ENCODE measurements at regions not wholly inside any gene's neighbourhood (a gene's known extent, or its start where the extent isn't known, plus 50 kb on each side); places are given as distances from the start of the nearest gene placed in this dataset.
A peak's percentile ranks its signal among the peaks of the same experiment; 100 is the strongest.
"Not testable (repeated sequence)": the region's sequence is repeated elsewhere in the genome, so short reads cannot be mapped to it uniquely, and the experiment has no call there.

GRCh38 chr14:28820677-28821076, 54.1 kb downstream of the FOXG1 start:
- Mint-ChIP-seq H3K9me3 (peaks cover 0 to 20% (median 6%) of the 10 kb centered on the region in 7 donors), H3K4me1 (no peaks in the 10 kb centered on the region), H3K27me3 (no peaks in the 10 kb centered on the region), H3K4me3 (no peak overlapping the region), H3K27ac (no peak overlapping the region), H3K36me3 (no peaks in the 10 kb centered on the region)
- ATAC-seq (ENCODE audit: low read depth in 2 of 2) (no peak), DNase-seq (no peak)
- no peaks in the 10 kb centered on the region for H3K27me3 ChIP-seq (ENCODE audit: control insufficient read depth, insufficient read depth, low read length)
- no peak overlapping the region for H3K27ac ChIP-seq (ENCODE audit: insufficient read depth, low read length, poor library complexity, severe bottlenecking)
- H3K4me3 ChIP-seq (ENCODE audit: low read depth, low read length) = no peak overlapping the region
- H3K4me1 ChIP-seq (ENCODE audit: control insufficient read depth, insufficient read depth, low read length, poor library complexity, severe bottlenecking) = no peaks in the 10 kb centered on the region
- peaks cover 8 to 9% of the 10 kb centered on the region in 2 experiments for H3K9me3 ChIP-seq (ENCODE audit: control insufficient read depth in 2 of 2, low read length in 2 of 2)
- H3K36me3 ChIP-seq (ENCODE audit: control insufficient read depth, insufficient read depth, low read length) = no peaks in the 10 kb centered on the region

DNA sequence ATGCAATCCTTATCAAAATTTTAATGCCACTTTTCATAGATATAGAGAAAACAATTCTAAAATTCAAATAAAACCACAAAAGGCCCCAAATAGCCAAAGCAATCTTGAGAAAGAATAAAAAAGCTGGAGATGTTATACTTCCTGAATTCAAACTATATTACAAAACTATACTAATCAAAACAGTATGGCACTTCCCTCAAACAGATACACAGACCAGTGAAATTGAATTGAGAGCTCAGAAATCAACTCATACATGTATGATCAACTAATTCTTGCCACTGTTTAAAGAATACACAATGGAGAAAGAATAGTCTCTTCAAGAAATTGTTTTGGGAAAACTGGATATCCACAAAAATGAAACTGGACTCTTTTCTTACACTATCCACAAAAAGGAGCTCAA, 55.4 kb downstream of the FOXG1 start:
- no peaks in the 10 kb centered on the region for H3K27me3 ChIP-seq (ENCODE audit: control insufficient read depth, insufficient read depth, low read length)
- Mint-ChIP-seq H3K36me3 (no peaks in the 10 kb centered on the region), H3K27ac (no peak overlapping the region), H3K4me3 (no peak overlapping the region), H3K4me1 (no peaks in the 10 kb centered on the region), H3K9me3 (peaks cover 0 to 20% (median 6%) of the 10 kb centered on the region in 7 donors), H3K27me3 (no peaks in the 10 kb centered on the region)
- H3K9me3 ChIP-seq (ENCODE audit: control insufficient read depth in 2 of 2, low read length in 2 of 2) = peaks cover 8 to 9% of the 10 kb centered on the region in 2 experiments
- H3K36me3 ChIP-seq (ENCODE audit: control insufficient read depth, insufficient read depth, low read length) = no peaks in the 10 kb centered on the region
- H3K4me3 ChIP-seq (ENCODE audit: low read depth, low read length) = no peak overlapping the region
- ATAC-seq (ENCODE audit: low read depth in 2 of 2) = no peak
- H3K4me1 ChIP-seq (ENCODE audit: control insufficient read depth, insufficient read depth, low read length, poor library complexity, severe bottlenecking) = no peaks in the 10 kb centered on the region
- no peak for DNase-seq
- no peak overlapping the region for H3K27ac ChIP-seq (ENCODE audit: insufficient read depth, low read length, poor library complexity, severe bottlenecking)

DNA sequence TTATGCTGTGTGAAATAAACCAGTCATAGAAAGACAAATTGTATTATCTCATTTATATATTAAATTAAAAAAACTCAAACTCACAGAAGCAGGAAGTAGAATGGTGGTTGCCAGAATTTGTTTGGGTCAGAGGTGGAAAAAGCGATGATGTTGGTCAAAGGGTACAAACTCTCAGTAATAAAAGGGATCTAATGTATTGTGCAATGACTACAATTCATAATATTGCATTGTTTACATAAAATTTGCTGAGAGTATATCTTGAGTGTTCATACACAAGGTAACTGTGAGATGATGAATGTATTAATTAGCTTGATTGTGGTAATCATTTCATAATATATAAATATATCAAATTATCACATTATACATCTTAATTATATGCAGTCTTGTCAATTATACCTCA, 56.7 kb downstream of the FOXG1 start:
- Mint-ChIP-seq H3K4me3 (no peak overlapping the region), H3K9me3 (peaks cover 0 to 28% (median 6%) of the 10 kb centered on the region in 7 donors), H3K36me3 (no peaks in the 10 kb centered on the region), H3K27me3 (no peaks in the 10 kb centered on the region), H3K27ac (no peak overlapping the region), H3K4me1 (no peaks in the 10 kb centered on the region)
- H3K36me3 ChIP-seq (ENCODE audit: control insufficient read depth, insufficient read depth, low read length) = no peaks in the 10 kb centered on the region
- no peaks in the 10 kb centered on the region for H3K27me3 ChIP-seq (ENCODE audit: control insufficient read depth, insufficient read depth, low read length)
- H3K4me3 ChIP-seq (ENCODE audit: low read depth, low read length) = no peak overlapping the region
- H3K4me1 ChIP-seq (ENCODE audit: control insufficient read depth, insufficient read depth, low read length, poor library complexity, severe bottlenecking) = no peaks in the 10 kb centered on the region
- ATAC-seq (ENCODE audit: low read depth in 2 of 2) = no peak
- DNase-seq = no peak
- peaks cover 10 to 17% of the 10 kb centered on the region in 2 experiments for H3K9me3 ChIP-seq (ENCODE audit: control insufficient read depth in 2 of 2, low read length in 2 of 2)
- no peak overlapping the region for H3K27ac ChIP-seq (ENCODE audit: insufficient read depth, low read length, poor library complexity, severe bottlenecking)

DNA sequence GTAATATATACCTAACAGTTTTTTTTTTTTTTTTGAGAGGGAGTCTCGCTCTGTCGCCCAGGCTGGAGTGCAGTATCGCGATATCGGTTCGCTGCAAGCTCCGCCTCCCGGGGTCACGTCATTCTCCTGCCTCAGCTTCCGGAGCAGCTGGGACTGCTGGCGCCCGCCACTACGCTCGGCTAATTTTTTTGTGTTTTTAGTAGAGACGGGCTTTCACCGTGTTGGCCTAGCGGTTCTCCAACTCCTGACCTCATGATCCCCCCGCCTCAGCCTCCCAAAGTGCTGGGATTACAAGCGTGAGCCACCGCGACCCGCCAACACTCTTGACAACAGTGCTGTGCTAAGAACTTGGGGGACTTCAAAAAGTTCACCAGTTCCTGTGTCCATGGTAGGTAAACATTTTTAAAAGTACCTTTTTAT, 63.5 kb downstream of the FOXG1 start:
- H3K27me3 ChIP-seq (ENCODE audit: control insufficient read depth, insufficient read depth, low read length) = no peaks in the 10 kb centered on the region
- H3K4me1 ChIP-seq (ENCODE audit: control insufficient read depth, insufficient read depth, low read length, poor library complexity, severe bottlenecking) = no peaks in the 10 kb centered on the region
- H3K36me3 ChIP-seq (ENCODE audit: control insufficient read depth, insufficient read depth, low read length) = no peaks in the 10 kb centered on the region
- ATAC-seq (ENCODE audit: low read depth in 2 of 2) = no peak
- Mint-ChIP-seq H3K27ac (no peak overlapping the region), H3K9me3 (peaks cover 0 to 18% (median 1%) of the 10 kb centered on the region in 7 donors), H3K36me3 (no peaks in the 10 kb centered on the region), H3K4me1 (no peaks in the 10 kb centered on the region), H3K27me3 (no peaks in the 10 kb centered on the region), H3K4me3 (peak overlapping the region in 1 of 4 donors; percentile 68)
- H3K9me3 ChIP-seq (ENCODE audit: control insufficient read depth in 2 of 2, low read length in 2 of 2) = peaks cover 7 to 15% of the 10 kb centered on the region in 2 experiments
- no peak overlapping the region for H3K27ac ChIP-seq (ENCODE audit: insufficient read depth, low read length, poor library complexity, severe bottlenecking)
- H3K4me3 ChIP-seq (ENCODE audit: low read depth, low read length) = no peak overlapping the region
- peak in 1 of 3 donors; percentile 18 for DNase-seq

DNA sequence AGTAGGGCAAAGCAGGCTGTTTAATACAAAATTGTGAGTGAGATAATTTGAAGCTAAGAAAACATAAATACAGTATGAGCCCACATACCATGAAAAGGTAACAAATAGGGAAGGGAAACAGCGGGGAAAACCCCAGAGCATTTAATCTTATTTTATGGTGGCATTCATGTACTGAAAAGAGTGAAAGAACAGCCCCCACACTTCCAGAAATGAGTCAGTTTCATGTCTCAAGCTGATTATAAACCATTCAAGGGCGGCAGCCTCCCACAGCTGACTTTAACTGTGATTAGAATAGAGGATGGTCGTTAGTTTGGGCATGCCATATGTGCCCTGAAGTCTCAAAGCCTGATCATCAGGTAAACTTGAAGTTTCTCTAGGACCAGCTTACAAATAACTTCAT, 64.5 kb downstream of the FOXG1 start:
- H3K27ac Mint-ChIP-seq = no peak overlapping the region
- no peaks in the 10 kb centered on the region for H3K36me3 Mint-ChIP-seq
- no peak overlapping the region for H3K4me3 Mint-ChIP-seq
- DNase-seq = no peak
- Histone ChIP-seq H3K27me3 (ENCODE audit: control insufficient read depth, insufficient read depth, low read length) (no peaks in the 10 kb centered on the region), H3K27ac (ENCODE audit: insufficient read depth, low read length, poor library complexity, severe bottlenecking) (no peak overlapping the region), H3K4me1 (ENCODE audit: control insufficient read depth, insufficient read depth, low read length, poor library complexity, severe bottlenecking) (no peaks in the 10 kb centered on the region), H3K36me3 (ENCODE audit: control insufficient read depth, insufficient read depth, low read length) (no peaks in the 10 kb centered on the region), H3K4me3 (ENCODE audit: low read depth, low read length) (no peak overlapping the region), H3K9me3 (ENCODE audit: control insufficient read depth in 2 of 2, low read length in 2 of 2) (peaks cover 7 to 15% of the 10 kb centered on the region in 2 experiments)
- peaks cover 0 to 23% (median 1%) of the 10 kb centered on the region in 7 donors for H3K9me3 Mint-ChIP-seq
- ATAC-seq (ENCODE audit: low read depth in 2 of 2) = no peak
- no peaks in the 10 kb centered on the region for H3K27me3 Mint-ChIP-seq
- H3K4me1 Mint-ChIP-seq = no peaks in the 10 kb centered on the region

DNA sequence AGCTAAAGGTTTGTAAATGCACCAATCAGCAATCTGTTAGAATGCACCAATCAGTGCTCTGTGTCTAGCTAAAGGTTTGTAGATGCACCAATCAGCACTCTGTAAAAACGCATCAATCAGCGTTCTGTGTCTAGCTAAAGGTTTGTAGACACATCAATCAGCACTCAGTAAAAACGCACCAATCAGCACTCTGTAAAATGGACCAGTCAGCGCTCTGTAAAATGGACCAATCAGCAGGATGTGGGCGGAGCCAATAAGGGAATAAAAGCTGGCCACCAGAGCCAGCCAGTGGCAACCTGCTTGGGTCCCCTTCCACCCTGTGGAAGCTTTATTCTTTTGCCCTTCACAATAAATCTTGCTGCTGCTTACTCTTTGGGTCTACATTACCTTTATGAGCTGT, 76.0 kb downstream of the FOXG1 start:
- H3K36me3 ChIP-seq (ENCODE audit: control insufficient read depth, insufficient read depth, low read length); H3K27ac Mint-ChIP-seq; H3K9me3 ChIP-seq (ENCODE audit: control insufficient read depth in 2 of 2, low read length in 2 of 2); H3K27ac ChIP-seq (ENCODE audit: insufficient read depth, low read length, poor library complexity, severe bottlenecking); H3K36me3 Mint-ChIP-seq; H3K4me3 Mint-ChIP-seq; H3K27me3 ChIP-seq (ENCODE audit: control insufficient read depth, insufficient read depth, low read length); ATAC-seq (ENCODE audit: low read depth in 2 of 2); DNase-seq; H3K4me1 ChIP-seq (ENCODE audit: control insufficient read depth, insufficient read depth, low read length, poor library complexity, severe bottlenecking); H3K27me3 Mint-ChIP-seq; H3K4me1 Mint-ChIP-seq; H3K4me3 ChIP-seq (ENCODE audit: low read depth, low read length): not testable (repeated sequence)
- peaks cover 0 to 41% (median 16%) of the 10 kb centered on the region in 7 donors for H3K9me3 Mint-ChIP-seq

DNA sequence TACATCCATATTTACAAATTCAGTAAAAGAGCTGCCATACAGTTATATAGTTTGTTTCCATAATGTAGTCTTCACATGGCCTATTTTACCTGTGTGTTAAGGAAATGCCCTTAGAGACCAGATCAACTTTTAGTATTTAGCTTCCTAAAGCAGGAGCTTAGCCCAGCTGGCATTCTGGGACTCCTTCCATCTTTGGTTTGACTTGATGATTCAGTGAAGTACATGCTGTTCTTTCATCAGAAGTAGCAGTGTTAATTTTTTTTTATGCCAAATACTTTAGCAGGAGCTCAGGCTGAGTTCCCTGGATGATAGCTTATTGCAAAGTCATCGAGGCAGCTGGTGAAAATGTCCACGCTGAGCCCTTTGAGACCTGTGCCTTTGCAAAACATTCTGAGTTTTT, 101.0 kb downstream of the FOXG1 start:
- no peaks in the 10 kb centered on the region for H3K4me1 Mint-ChIP-seq
- no peak for DNase-seq
- no peaks in the 10 kb centered on the region for H3K27me3 ChIP-seq (ENCODE audit: control insufficient read depth, insufficient read depth, low read length)
- H3K36me3 Mint-ChIP-seq = no peaks in the 10 kb centered on the region
- H3K4me3 Mint-ChIP-seq = no peak overlapping the region
- ATAC-seq (ENCODE audit: low read depth in 2 of 2) = no peak
- H3K9me3 ChIP-seq (ENCODE audit: control insufficient read depth in 2 of 2, low read length in 2 of 2) = peaks cover 0 to 2% of the 10 kb centered on the region in 2 experiments
- H3K27ac Mint-ChIP-seq = no peak overlapping the region
- no peaks in the 10 kb centered on the region for H3K36me3 ChIP-seq (ENCODE audit: control insufficient read depth, insufficient read depth, low read length)
- peaks cover 4 to 47% (median 11%) of the 10 kb centered on the region in 7 donors for H3K9me3 Mint-ChIP-seq
- H3K27ac ChIP-seq (ENCODE audit: insufficient read depth, low read length, poor library complexity, severe bottlenecking) = no peak overlapping the region
- no peaks in the 10 kb centered on the region for H3K4me1 ChIP-seq (ENCODE audit: control insufficient read depth, insufficient read depth, low read length, poor library complexity, severe bottlenecking)
- no peak overlapping the region for H3K4me3 ChIP-seq (ENCODE audit: low read depth, low read length)
- H3K27me3 Mint-ChIP-seq = no peaks in the 10 kb centered on the region

GRCh38 chr14:28870033-28870564, 103.5 kb downstream of the FOXG1 start:
- Mint-ChIP-seq H3K4me3 (no peak overlapping the region), H3K36me3 (no peaks in the 10 kb centered on the region), H3K4me1 (no peaks in the 10 kb centered on the region), H3K9me3 (peaks cover 4 to 33% (median 9%) of the 10 kb centered on the region in 7 donors), H3K27ac (no peak overlapping the region), H3K27me3 (no peaks in the 10 kb centered on the region)
- Histone ChIP-seq H3K4me3 (ENCODE audit: low read depth, low read length) (no peak overlapping the region), H3K4me1 (ENCODE audit: control insufficient read depth, insufficient read depth, low read length, poor library complexity, severe bottlenecking) (no peaks in the 10 kb centered on the region), H3K36me3 (ENCODE audit: control insufficient read depth, insufficient read depth, low read length) (no peaks in the 10 kb centered on the region), H3K9me3 (ENCODE audit: control insufficient read depth in 2 of 2, low read length in 2 of 2) (peaks cover 0 to 2% of the 10 kb centered on the region in 2 experiments), H3K27ac (ENCODE audit: insufficient read depth, low read length, poor library complexity, severe bottlenecking) (no peak overlapping the region), H3K27me3 (ENCODE audit: control insufficient read depth, insufficient read depth, low read length) (no peaks in the 10 kb centered on the region)
- DNase-seq (no peak), ATAC-seq (ENCODE audit: low read depth in 2 of 2) (no peak)
